ENCODE measurements at regions not wholly inside any gene's neighbourhood (a gene's known extent, or its start where the extent isn't known, plus 50 kb on each side); places are given as distances from the start of the nearest gene placed in this dataset.

- no peak for TF ChIP-seq CTCF (IDR thresholded peaks at IDR 0.05; ENCODE audit: control insufficient read depth, extremely low read depth, insufficient read depth)
- H3K4me3 ChIP-seq (ENCODE audit: low read depth, low read length), result no peak overlapping the region
- no peak for DNase-seq (ENCODE audit: low read depth)
Observed at GRCh38 chr21:31597683-31598082, 61.8 kb upstream of the SOD1 start.

GRCh38 chr21:31596055-31596454 is 63.4 kb upstream of the SOD1 start:
- no peak for TF ChIP-seq CTCF (IDR thresholded peaks at IDR 0.05; ENCODE audit: control insufficient read depth, extremely low read depth, insufficient read depth)
- no peak for DNase-seq (ENCODE audit: low read depth)
- no peak overlapping the region for H3K4me3 ChIP-seq (ENCODE audit: low read depth, low read length)

GRCh38 chr21:31594726-31595125 is 64.8 kb upstream of the SOD1 start:
- H3K4me3 ChIP-seq (ENCODE audit: low read depth, low read length), result no peak overlapping the region
- no peak for DNase-seq (ENCODE audit: low read depth)
- TF ChIP-seq CTCF (IDR thresholded peaks at IDR 0.05; ENCODE audit: control insufficient read depth, extremely low read depth, insufficient read depth), result no peak

GRCh38 chr21:31594279-31594678 is 65.2 kb upstream of the SOD1 start:
- no peak for DNase-seq (ENCODE audit: low read depth)
- no peak overlapping the region for H3K4me3 ChIP-seq (ENCODE audit: low read depth, low read length)
- TF ChIP-seq CTCF (IDR thresholded peaks at IDR 0.05; ENCODE audit: control insufficient read depth, extremely low read depth, insufficient read depth), result no peak

- TF ChIP-seq CTCF (IDR thresholded peaks at IDR 0.05; ENCODE audit: control insufficient read depth, extremely low read depth, insufficient read depth), result no peak
- DNase-seq (ENCODE audit: low read depth), result no peak
- no peak overlapping the region for H3K4me3 ChIP-seq (ENCODE audit: low read depth, low read length)
Observed at GRCh38 chr21:31592963-31593560, 66.4 kb upstream of the SOD1 start.

GRCh38 chr21:31592516-31592915 is 67.0 kb upstream of the SOD1 start:
- DNase-seq (ENCODE audit: low read depth), result no peak
- H3K4me3 ChIP-seq (ENCODE audit: low read depth, low read length), result no peak overlapping the region
- no peak for TF ChIP-seq CTCF (IDR thresholded peaks at IDR 0.05; ENCODE audit: control insufficient read depth, extremely low read depth, insufficient read depth)

- no peak for DNase-seq (ENCODE audit: low read depth)
- no peak overlapping the region for H3K4me3 ChIP-seq (ENCODE audit: low read depth, low read length)
- TF ChIP-seq CTCF (IDR thresholded peaks at IDR 0.05; ENCODE audit: control insufficient read depth, extremely low read depth, insufficient read depth), result no peak
Observed at GRCh38 chr21:31589820-31590219, 69.7 kb upstream of the SOD1 start.

Measured in LNCaP clone FGC (cell line).